Forelimb muscle (tissue), 1 donor: ENCODE measurements at regions not wholly inside any gene's neighbourhood (a gene's known extent, or its start where the extent isn't known, plus 50 kb on each side); places are given as distances from the start of the nearest gene placed in this dataset.
A peak's percentile ranks its signal among the peaks of the same experiment; 100 is the strongest.
"Not testable (repeated sequence)": the region's sequence is repeated elsewhere in the genome, so short reads cannot be mapped to it uniquely, and the experiment has no call there.

ENCODE experiments used
- DNase-seq: peaks from one replicate; pipeline ENCODE4 v3.0.0-alpha.2; 2013; ENCODE audit warnings: low read depth

GRCh38 chr10:94224656-94225055 is 138.1 kb downstream of the NOC3L start:
- DNase-seq = no peak

- no peak for DNase-seq
Measured at GRCh38 chr10:94225589-94225988, 137.2 kb downstream of the NOC3L start.

- DNase-seq = no peak
Measured at GRCh38 chr10:94230134-94230785, 132.5 kb downstream of the NOC3L start.

- no peak for DNase-seq
Measured at GRCh38 chr10:94232711-94233383, 129.9 kb downstream of the NOC3L start.

GRCh38 chr10:94235461-94235860 is 127.3 kb downstream of the NOC3L start:
- DNase-seq = no peak

GRCh38 chr10:94238006-94238617 is 124.6 kb downstream of the NOC3L start:
- no peak for DNase-seq

- no peak for DNase-seq
Measured at GRCh38 chr10:94239696-94240095, 123.0 kb downstream of the NOC3L start.

- DNase-seq = no peak
Measured at GRCh38 chr10:94240491-94240890, 122.2 kb downstream of the NOC3L start.

GRCh38 chr10:94240901-94241300 is 121.8 kb downstream of the NOC3L start:
- DNase-seq = peak; percentile 34

- DNase-seq = no peak
Measured at GRCh38 chr10:94251098-94251497, 111.6 kb downstream of the NOC3L start.

GRCh38 chr10:94251568-94251967 is 111.2 kb downstream of the NOC3L start:
- DNase-seq = no peak

- DNase-seq = not testable (repeated sequence)
Measured at GRCh38 chr10:94257407-94257806, 105.3 kb downstream of the NOC3L start.

GRCh38 chr10:94260455-94260854 is 102.3 kb downstream of the NOC3L start:
- DNase-seq = no peak

- DNase-seq = no peak
Measured at GRCh38 chr10:94264085-94264484, 98.7 kb downstream of the NOC3L start.

GRCh38 chr10:94266091-94266490 is 96.6 kb downstream of the NOC3L start:
- DNase-seq = no peak

- DNase-seq = no peak
Measured at GRCh38 chr10:94268652-94269051, 94.1 kb downstream of the NOC3L start.

- no peak for DNase-seq
Measured at GRCh38 chr10:94274142-94274787, 88.5 kb downstream of the NOC3L start.

GRCh38 chr10:94276140-94276539 is 86.6 kb downstream of the NOC3L start:
- DNase-seq = no peak

GRCh38 chr10:94277450-94277849 is 85.3 kb downstream of the NOC3L start:
- no peak for DNase-seq

- DNase-seq = no peak
Measured at GRCh38 chr10:94279835-94280709, 82.7 kb downstream of the NOC3L start.

GRCh38 chr10:94281654-94282053 is 81.1 kb downstream of the NOC3L start:
- no peak for DNase-seq

GRCh38 chr10:94282369-94282768 is 80.4 kb downstream of the NOC3L start:
- DNase-seq = no peak
